ENCODE measurements at regions not wholly inside any gene's neighbourhood (a gene's known extent, or its start where the extent isn't known, plus 50 kb on each side); places are given as distances from the start of the nearest gene placed in this dataset.

GRCh38 chr11:70496591-70497535 lies 98.5 kb downstream of the CTTN start:
- no peaks in the 10 kb centered on the region for H3K4me1 Mint-ChIP-seq
- ATAC-seq (ENCODE audit: low read depth) (no peak), DNase-seq (ENCODE audit: low spot score in 2 of 2) (no peak)
- H3K36me3 Mint-ChIP-seq, result no peaks in the 10 kb centered on the region
- H3K4me3 Mint-ChIP-seq, result no peak overlapping the region
- H3K9me3 Mint-ChIP-seq, result no peaks in the 10 kb centered on the region
- no peak overlapping the region for H3K27ac Mint-ChIP-seq
- peaks cover 4% of the 10 kb centered on the region for H3K27me3 Mint-ChIP-seq

GRCh38 chr11:70497536-70498075 lies 99.3 kb downstream of the CTTN start:
- H3K4me1 Mint-ChIP-seq, result no peaks in the 10 kb centered on the region
- ATAC-seq (ENCODE audit: low read depth), result no peak
- no peak for DNase-seq (ENCODE audit: low spot score in 2 of 2)

GRCh38 chr11:70498171-70498571 lies 99.8 kb downstream of the CTTN start:
- Mint-ChIP-seq H3K9me3 (no peaks in the 10 kb centered on the region), H3K27ac (no peak overlapping the region), H3K4me1 (no peaks in the 10 kb centered on the region), H3K36me3 (no peaks in the 10 kb centered on the region), H3K27me3 (peaks cover 9% of the 10 kb centered on the region), H3K4me3 (no peak overlapping the region)
- no peak for ATAC-seq (ENCODE audit: low read depth)
- no peak for DNase-seq (ENCODE audit: low spot score in 2 of 2)

More at GRCh38 chr11:70497536-70498075, 99.3 kb downstream of the CTTN start:
- no peaks in the 10 kb centered on the region for H3K9me3 Mint-ChIP-seq
- peaks cover 8% of the 10 kb centered on the region for H3K27me3 Mint-ChIP-seq
- H3K4me3 Mint-ChIP-seq, result no peak overlapping the region
- H3K27ac Mint-ChIP-seq, result no peak overlapping the region
- no peaks in the 10 kb centered on the region for H3K36me3 Mint-ChIP-seq

GRCh38 chr11:70498976-70499801 lies 100.9 kb downstream of the CTTN start:
- Mint-ChIP-seq H3K9me3 (no peaks in the 10 kb centered on the region), H3K4me3 (no peak overlapping the region), H3K36me3 (no peaks in the 10 kb centered on the region), H3K27me3 (peaks cover 9% of the 10 kb centered on the region), H3K27ac (no peak overlapping the region), H3K4me1 (no peaks in the 10 kb centered on the region)
- no peak for ATAC-seq (ENCODE audit: low read depth)
- no peak for DNase-seq (ENCODE audit: low spot score in 2 of 2)

GRCh38 chr11:70500076-70500847 lies 101.9 kb downstream of the CTTN start:
- Mint-ChIP-seq H3K4me3 (no peak overlapping the region), H3K4me1 (no peaks in the 10 kb centered on the region), H3K36me3 (no peaks in the 10 kb centered on the region), H3K27me3 (peaks cover 14% of the 10 kb centered on the region), H3K27ac (no peak overlapping the region), H3K9me3 (no peaks in the 10 kb centered on the region)
- ATAC-seq (ENCODE audit: low read depth), result no peak
- no peak for DNase-seq (ENCODE audit: low spot score in 2 of 2)

- Mint-ChIP-seq H3K27ac (no peak overlapping the region), H3K36me3 (no peaks in the 10 kb centered on the region), H3K4me3 (no peak overlapping the region), H3K27me3 (peaks cover 11% of the 10 kb centered on the region), H3K9me3 (no peaks in the 10 kb centered on the region), H3K4me1 (no peaks in the 10 kb centered on the region)
- DNase-seq (ENCODE audit: low spot score in 2 of 2), result no peak
- ATAC-seq (ENCODE audit: low read depth), result no peak
These were observed 102.9 kb downstream of the CTTN start for GRCh38 chr11:70501051-70501901.

GRCh38 chr11:70501933-70502540 lies 103.7 kb downstream of the CTTN start:
- H3K9me3 Mint-ChIP-seq, result no peaks in the 10 kb centered on the region
- no peak overlapping the region for H3K4me3 Mint-ChIP-seq
- no peaks in the 10 kb centered on the region for H3K36me3 Mint-ChIP-seq
- H3K27ac Mint-ChIP-seq, result no peak overlapping the region
- DNase-seq (ENCODE audit: low spot score in 2 of 2), result no peak
- no peaks in the 10 kb centered on the region for H3K4me1 Mint-ChIP-seq
- peaks cover 11% of the 10 kb centered on the region for H3K27me3 Mint-ChIP-seq
- no peak for ATAC-seq (ENCODE audit: low read depth)

- peaks cover 11% of the 10 kb centered on the region for H3K27me3 Mint-ChIP-seq
- H3K9me3 Mint-ChIP-seq, result no peaks in the 10 kb centered on the region
- H3K4me3 Mint-ChIP-seq, result no peak overlapping the region
- no peak overlapping the region for H3K27ac Mint-ChIP-seq
- ATAC-seq (ENCODE audit: low read depth) (no peak), DNase-seq (ENCODE audit: low spot score in 2 of 2) (no peak)
- H3K4me1 Mint-ChIP-seq, result no peaks in the 10 kb centered on the region
- no peaks in the 10 kb centered on the region for H3K36me3 Mint-ChIP-seq
These were observed 104.5 kb downstream of the CTTN start for GRCh38 chr11:70502677-70503467.

GRCh38 chr11:70503468-70504221 lies 105.3 kb downstream of the CTTN start:
- ATAC-seq (ENCODE audit: low read depth), result no peak
- H3K27me3 Mint-ChIP-seq, result peaks cover 9% of the 10 kb centered on the region
- no peak overlapping the region for H3K27ac Mint-ChIP-seq
- H3K4me3 Mint-ChIP-seq, result no peak overlapping the region
- no peaks in the 10 kb centered on the region for H3K36me3 Mint-ChIP-seq
- H3K9me3 Mint-ChIP-seq, result no peaks in the 10 kb centered on the region
- H3K4me1 Mint-ChIP-seq, result no peaks in the 10 kb centered on the region
- DNase-seq (ENCODE audit: low spot score in 2 of 2), result no peak

GRCh38 chr11:70504246-70505020 lies 106.1 kb downstream of the CTTN start:
- DNase-seq (ENCODE audit: low spot score in 2 of 2), result no peak
- Mint-ChIP-seq H3K4me1 (no peaks in the 10 kb centered on the region), H3K4me3 (no peak overlapping the region), H3K9me3 (no peaks in the 10 kb centered on the region), H3K36me3 (no peaks in the 10 kb centered on the region), H3K27me3 (peaks cover 11% of the 10 kb centered on the region), H3K27ac (no peak overlapping the region)
- ATAC-seq (ENCODE audit: low read depth), result no peak

GRCh38 chr11:70505331-70505731 lies 107.0 kb downstream of the CTTN start:
- H3K4me3 Mint-ChIP-seq, result no peak overlapping the region
- no peak overlapping the region for H3K27ac Mint-ChIP-seq
- H3K36me3 Mint-ChIP-seq, result no peaks in the 10 kb centered on the region
- H3K27me3 Mint-ChIP-seq, result peaks cover 11% of the 10 kb centered on the region
- ATAC-seq (ENCODE audit: low read depth) (no peak), DNase-seq (ENCODE audit: low spot score in 2 of 2) (no peak)
- H3K9me3 Mint-ChIP-seq, result no peaks in the 10 kb centered on the region
- no peaks in the 10 kb centered on the region for H3K4me1 Mint-ChIP-seq
